Renal cortical epithelial cell (primary cell): ENCODE measurements at regions not wholly inside any gene's neighbourhood (a gene's known extent, or its start where the extent isn't known, plus 50 kb on each side); places are given as distances from the start of the nearest gene placed in this dataset.
"Not testable (repeated sequence)": the region's sequence is repeated elsewhere in the genome, so short reads cannot be mapped to it uniquely, and the experiment has no call there.

Experiments
- DNase-seq: peaks from one replicate; pipeline ENCODE4 v3.0.0-alpha.2; 2011; ENCODE audit warnings: low read depth

- DNase-seq, result no peak
These were observed 435.1 kb downstream of the EFNB2 start for GRCh38 chr13:106100171-106100919.

DNA sequence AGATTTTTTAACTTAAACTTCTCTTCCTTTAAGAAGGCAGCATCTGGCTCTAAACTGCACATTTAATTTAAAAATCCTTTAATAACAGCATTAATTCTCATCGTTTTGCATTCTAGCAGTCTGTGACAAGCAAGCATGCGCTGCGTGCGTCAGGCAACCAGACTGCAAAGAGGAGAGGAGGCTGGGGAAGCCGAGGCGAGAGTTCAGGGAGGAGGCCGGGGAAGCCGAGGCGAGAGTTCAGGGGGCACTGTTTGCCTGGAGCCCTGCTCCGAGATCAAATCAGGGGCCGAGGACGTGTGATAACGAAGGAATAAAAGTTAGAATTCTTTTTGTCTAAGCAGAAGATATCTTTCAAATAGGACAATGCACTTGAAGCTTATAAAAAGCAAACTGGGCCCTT, 435.7 kb downstream of the EFNB2 start:
- DNase-seq, result no peak

GRCh38 chr13:106098778-106099177, 436.7 kb downstream of the EFNB2 start:
- DNase-seq, result no peak

DNA sequence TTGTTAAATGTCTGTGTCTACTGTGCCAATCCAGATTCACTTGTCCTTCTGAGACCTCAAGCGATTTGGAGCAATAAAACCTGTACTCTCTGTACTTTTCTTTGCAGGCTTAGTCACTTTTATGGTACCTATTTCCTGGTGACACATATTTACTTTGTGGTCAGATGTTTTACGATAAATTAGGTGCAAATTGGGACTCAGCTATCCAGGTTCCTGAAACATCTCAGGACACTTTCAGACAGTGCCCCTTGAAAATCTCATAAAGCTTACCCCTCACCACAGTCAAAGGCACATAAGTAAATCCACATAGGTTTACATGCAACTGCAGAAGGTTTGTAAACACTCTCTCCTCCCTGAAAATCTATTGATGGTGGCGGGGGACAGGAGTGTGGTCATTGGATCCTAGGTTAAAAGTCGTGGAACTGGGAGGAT, 438.8 kb downstream of the EFNB2 start:
- DNase-seq, result peak; percentile 92

DNA sequence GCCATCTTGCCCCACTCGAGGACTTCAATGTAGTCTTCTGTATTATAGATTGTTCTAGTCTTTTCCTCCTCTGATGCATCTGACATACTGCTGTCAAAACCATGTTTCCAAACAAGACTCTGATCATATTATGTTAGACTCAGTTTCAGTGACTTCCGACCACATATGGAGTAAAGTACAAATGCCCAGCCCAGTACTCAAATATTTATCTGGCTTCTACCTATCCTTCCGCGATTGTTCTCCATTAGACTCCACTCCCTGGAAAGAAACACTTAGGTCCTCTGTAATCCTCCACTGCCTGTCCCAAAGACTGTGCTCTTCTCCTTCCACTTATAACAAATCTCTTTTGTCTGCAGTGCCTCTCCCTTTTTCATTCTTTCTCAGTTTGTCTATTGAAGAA, 439.5 kb downstream of the EFNB2 start:
- DNase-seq, result no peak

GRCh38 chr13:106095406-106095805, 440.1 kb downstream of the EFNB2 start:
- no peak for DNase-seq

GRCh38 chr13:106090001-106090400, 445.5 kb downstream of the EFNB2 start:
- DNase-seq, result no peak

- DNase-seq, result no peak
These were observed 446.0 kb downstream of the EFNB2 start for GRCh38 chr13:106089261-106089980.

- peak; percentile 95 for DNase-seq
These were observed 447.4 kb downstream of the EFNB2 start for GRCh38 chr13:106088085-106088484.

DNA sequence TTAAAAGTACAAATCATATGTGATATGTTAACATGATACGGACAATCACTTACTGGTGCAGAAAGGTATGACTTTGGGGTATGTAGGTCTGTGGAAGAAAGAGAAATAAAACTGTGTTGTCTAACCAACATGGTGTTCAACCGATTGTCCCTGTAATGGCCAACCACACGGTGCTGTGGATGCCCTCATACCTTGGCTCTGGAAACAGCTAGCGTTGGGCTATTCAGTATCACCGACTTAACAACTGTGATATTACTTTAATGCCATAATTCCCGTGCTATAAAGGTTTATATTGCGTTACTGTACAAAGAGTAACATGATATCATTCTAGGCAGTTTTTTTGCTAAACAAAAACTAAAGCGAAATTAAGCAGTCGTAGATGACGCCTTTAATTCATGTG, 448.3 kb downstream of the EFNB2 start:
- DNase-seq, result no peak

GRCh38 chr13:106083620-106084350, 451.7 kb downstream of the EFNB2 start:
- peak; percentile 77 for DNase-seq

DNA sequence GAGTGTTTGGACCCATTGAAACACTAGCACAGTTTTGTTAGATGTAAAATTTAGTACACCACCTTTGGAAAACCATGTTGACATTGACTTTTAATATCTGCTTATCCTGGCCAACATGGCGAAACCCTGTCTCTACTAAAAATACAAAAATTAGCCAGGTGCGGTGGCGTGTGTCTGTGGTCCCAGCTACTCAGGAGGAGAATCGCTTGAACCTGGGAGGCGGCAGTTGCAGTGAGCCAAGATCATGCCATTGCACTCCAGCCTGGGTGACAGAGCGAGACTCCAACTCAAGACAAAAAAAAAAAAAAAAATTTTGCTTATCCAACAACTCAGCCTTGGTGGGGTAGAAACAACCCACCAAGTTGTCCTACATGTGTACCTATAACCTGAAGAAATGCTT, 454.2 kb downstream of the EFNB2 start:
- not testable (repeated sequence) for DNase-seq

DNA sequence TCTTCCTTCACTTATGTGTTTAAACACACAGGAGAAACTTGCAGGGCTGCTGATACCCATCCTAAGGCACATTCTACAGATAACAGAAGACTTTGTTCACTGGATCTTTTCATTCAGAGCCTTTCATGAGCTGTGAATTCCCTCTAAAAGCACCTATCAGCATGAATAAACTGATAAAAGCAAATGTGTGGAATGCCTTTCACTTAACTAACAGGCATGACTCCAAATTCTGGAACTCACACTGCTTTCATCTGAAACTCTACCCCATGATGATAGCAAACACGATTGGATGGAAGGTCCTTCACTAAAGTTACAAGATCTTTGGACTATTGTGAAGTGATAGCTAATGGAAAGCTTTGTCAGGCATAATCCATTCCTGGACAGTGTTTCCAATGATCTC, 457.3 kb downstream of the EFNB2 start:
- no peak for DNase-seq

DNA sequence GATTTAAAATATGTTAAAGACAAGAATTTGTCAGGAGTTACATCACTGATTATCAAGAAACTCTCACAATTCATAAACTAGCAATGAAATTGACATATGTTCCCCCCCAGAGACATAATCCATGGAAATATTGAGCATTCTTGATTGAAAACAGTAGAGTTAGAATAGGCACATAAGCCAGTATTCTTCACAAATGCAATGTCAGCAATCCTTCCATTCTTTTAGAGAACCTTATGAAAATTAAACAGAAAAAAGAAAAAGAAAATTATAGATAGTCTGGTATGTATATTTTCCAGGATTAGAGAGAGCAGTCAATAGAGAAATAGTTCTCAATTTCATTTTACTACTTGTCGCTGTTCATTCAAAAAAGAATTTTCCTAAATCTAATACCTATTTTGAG, 458.4 kb downstream of the EFNB2 start:
- no peak for DNase-seq

GRCh38 chr13:106072014-106072413, 463.4 kb downstream of the EFNB2 start:
- no peak for DNase-seq

DNA sequence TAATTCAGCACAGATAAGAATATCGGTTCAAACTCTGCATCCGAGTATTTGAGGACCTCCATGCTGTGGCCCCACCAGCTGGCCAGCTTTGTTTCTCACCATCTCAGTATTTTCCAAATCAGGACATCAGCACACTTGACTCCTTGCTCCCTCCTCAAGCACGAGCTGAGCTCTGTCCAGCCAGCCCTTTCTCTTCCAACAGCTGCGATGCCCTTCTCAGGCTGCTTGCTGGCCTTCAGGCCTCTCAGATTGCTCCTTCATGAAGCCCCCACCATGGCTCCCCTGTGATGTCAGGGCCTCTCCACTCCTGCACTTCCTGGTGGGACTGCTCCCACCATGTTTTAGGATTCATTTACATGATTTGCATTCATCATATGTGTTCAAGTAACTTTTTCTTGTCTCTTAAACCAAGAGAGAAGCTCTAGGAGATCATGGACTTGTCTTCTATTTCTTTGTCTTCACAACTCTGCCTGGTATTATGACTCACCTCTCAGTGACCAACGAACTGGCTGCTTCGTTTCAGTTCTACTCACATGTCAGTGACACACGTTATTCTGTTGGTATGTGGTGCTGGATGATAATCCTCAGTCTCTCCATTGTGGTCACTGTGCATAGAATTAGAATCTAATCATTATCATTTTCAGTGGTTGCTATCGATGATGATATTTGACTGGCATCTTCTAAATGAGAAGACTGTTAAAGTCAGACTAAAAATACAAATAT, 471.7 kb downstream of the EFNB2 start:
- DNase-seq, result peak; percentile 53

- DNase-seq, result no peak
These were observed 473.7 kb downstream of the EFNB2 start for GRCh38 chr13:106061781-106062180.

- DNase-seq, result no peak
These were observed 478.6 kb downstream of the EFNB2 start for GRCh38 chr13:106056851-106057250.

DNA sequence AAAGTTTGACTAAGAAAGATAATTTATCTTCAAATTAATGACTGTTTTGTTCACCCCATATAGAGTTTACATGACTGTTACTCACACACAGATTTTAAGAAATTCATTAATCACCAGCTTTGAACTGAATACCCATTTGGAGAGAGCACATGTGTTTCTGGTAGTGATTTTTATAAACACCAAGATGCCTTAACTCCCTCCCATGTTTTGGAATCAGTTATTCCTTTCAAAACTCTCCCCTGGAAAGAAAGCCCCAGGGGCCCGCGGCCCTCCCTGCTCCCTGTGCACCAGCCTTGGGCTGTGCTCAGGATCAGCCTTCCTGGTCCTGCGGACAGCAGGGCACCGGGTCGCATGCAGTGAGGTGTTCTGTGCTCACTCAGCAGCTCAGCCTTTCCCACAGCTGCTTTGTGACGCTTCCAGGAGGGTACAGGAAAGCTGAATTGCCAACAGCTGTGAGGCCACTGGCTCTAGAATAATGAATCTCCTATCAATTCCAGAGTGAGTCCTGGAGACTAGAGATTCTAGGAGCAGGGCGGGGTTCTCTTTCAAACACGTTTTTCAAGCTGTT, 483.2 kb downstream of the EFNB2 start:
- DNase-seq, result no peak

GRCh38 chr13:106049171-106049570, 486.3 kb downstream of the EFNB2 start:
- no peak for DNase-seq

GRCh38 chr13:106048386-106048785, 487.1 kb downstream of the EFNB2 start:
- DNase-seq, result no peak

DNA sequence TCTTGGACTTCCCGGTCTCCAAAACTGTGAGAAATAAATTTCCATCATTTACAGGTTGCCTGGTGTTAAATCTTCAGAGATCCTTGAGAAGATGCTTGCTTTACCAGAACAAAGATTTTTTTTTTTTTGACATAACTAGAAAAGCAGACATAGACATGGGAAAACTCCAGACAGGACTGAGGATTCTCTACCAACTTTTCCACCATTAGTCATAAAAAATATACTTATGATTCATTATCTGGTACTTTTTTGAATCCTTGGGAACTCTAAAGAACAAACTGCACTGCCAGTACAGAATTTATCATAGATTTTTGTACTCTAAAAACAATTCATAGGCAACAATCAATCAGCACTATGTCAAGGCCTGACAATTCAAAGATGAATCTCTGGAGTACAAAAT, 487.6 kb downstream of the EFNB2 start:
- DNase-seq, result no peak
